B cell (primary cell): ENCODE measurements at regions not wholly inside any gene's neighbourhood (a gene's known extent, or its start where the extent isn't known, plus 50 kb on each side); places are given as distances from the start of the nearest gene placed in this dataset.

Source experiments
- ATAC-seq: fragments of 200-7000 bp; cut with Tn5 transposase; one replicate; pipeline ENCODE4 v1.10.0; 2021; ENCODE audit warnings: low read depth, mild to moderate bottlenecking, moderate number of reproducible peaks, moderate library complexity
- CTCF ChIA-PET: fragments of 350-600 bp; sonication (Branson Sonifier 250); formaldehyde crosslinking; loops from one replicate; lab custom pipeline; 2021; ENCODE audit warnings: antibody characterized with exemption, inconsistent platforms; lab: Charles Lee
- POLR2A ChIA-PET: fragments of 350-600 bp; sonication (Branson Sonifier 250); formaldehyde crosslinking; loops from one replicate; lab custom pipeline; 2021; ENCODE audit warnings: antibody characterized with exemption; lab: Charles Lee
- DNase-seq: peaks from one replicate; pipeline ENCODE4 v3.0.0; 2013
- H2AFZ ChIP-seq: 2 replicates; pipeline ENCODE4 v1.6.1; 2012; ENCODE audit warnings: mild to moderate bottlenecking, low read depth, low read length; ENCODE audit not compliant: insufficient read depth, poor library complexity, severe bottlenecking
- H3K27ac ChIP-seq, 2 donors: 1 replicate in 1 of 2; 2 replicates in 1 of 2; pipeline ENCODE4 v1.5.1; 2012 to 2013; ENCODE audit warnings: low read length in 2 of 2, mild to moderate bottlenecking in 2 of 2, moderate library complexity in 1 of 2
- H3K27me3 ChIP-seq, 4 experiments: fragments of 200-600 bp in 1 of 4; sonication (generic) in 1 of 4; replicated peaks in 1 of 4; 1 replicate in 2 of 4; 2 replicates in 2 of 4; pipeline versions ENCODE4 v1.6.1 to v1.7.0; 2013 to 2016; ENCODE audit warnings: low read length in 3 of 4, mild to moderate bottlenecking in 2 of 4, mixed read lengths in 1 of 4, moderate library complexity in 1 of 4; ENCODE audit not compliant: insufficient read depth in 4 of 4, control insufficient read depth in 3 of 4; ENCODE audit errors: control extremely low read depth in 1 of 4
- H3K36me3 ChIP-seq, 2 experiments: replicated peaks in 1 of 2; 1 replicate in 1 of 2; 2 replicates in 1 of 2; pipeline versions ENCODE4 v1.6.1 to v1.7.1; 2013; ENCODE audit warnings: low read length in 1 of 2; ENCODE audit not compliant: insufficient read depth in 2 of 2, control insufficient read depth in 1 of 2; ENCODE audit errors: control extremely low read depth in 1 of 2, extremely low read depth in 1 of 2
- H3K4me1 ChIP-seq, 2 donors: fragments of 200-600 bp in 1 of 2; sonication (generic) in 1 of 2; 1 replicate in 1 of 2; 2 replicates in 1 of 2; pipeline versions ENCODE4 v1.5.1 to v1.6.1; 2013 to 2017; ENCODE audit warnings: low read length in 2 of 2; ENCODE audit not compliant: control insufficient read depth in 2 of 2, insufficient read depth in 2 of 2
- H3K4me2 ChIP-seq: replicated peaks from 2 replicates; pipeline ENCODE3; 2012; ENCODE audit warnings: mild to moderate bottlenecking, low read depth, low read length; ENCODE audit not compliant: poor library complexity, severe bottlenecking
- H3K4me3 ChIP-seq, 5 experiments: fragments of 200-600 bp in 1 of 5; sonication (generic) in 1 of 5; 1 replicate in 3 of 5; 2 replicates in 2 of 5; pipeline versions ENCODE4 v1.5.1 to v1.7.0; 2011 to 2016; ENCODE audit warnings: low read length in 4 of 5, mild to moderate bottlenecking in 4 of 5, low read depth in 2 of 5, control low read depth in 1 of 5, moderate library complexity in 1 of 5; ENCODE audit not compliant: insufficient read depth in 1 of 5; ENCODE audit errors: control extremely low read depth in 1 of 5, extremely low read depth in 1 of 5
- H3K79me2 ChIP-seq: fragments of 200-600 bp; sonication (generic); one replicate; pipeline ENCODE4 v1.6.0; 2016; ENCODE audit warnings: low read length; ENCODE audit not compliant: control insufficient read depth, insufficient read depth
- H3K9ac ChIP-seq: fragments of 200-600 bp; sonication (generic); 2 replicates; pipeline ENCODE4 v1.6.1; 2017; ENCODE audit warnings: mild to moderate bottlenecking, low read length, moderate library complexity
- H3K9me3 ChIP-seq, 3 donors: one replicate each; pipeline versions ENCODE4 v1.6.1 to v1.7.1; 2013; ENCODE audit warnings: low read length in 2 of 3; ENCODE audit not compliant: control insufficient read depth in 2 of 3, insufficient read depth in 1 of 3; ENCODE audit errors: control extremely low read depth in 1 of 3
- H4K20me1 ChIP-seq: 2 replicates; pipeline ENCODE4 v1.6.0; 2012; ENCODE audit warnings: mild to moderate bottlenecking, low read length; ENCODE audit not compliant: insufficient read depth, control insufficient read depth, poor library complexity, severe bottlenecking
- H3K27ac Mint-ChIP-seq: one replicate; pipeline ENCODE4 v1.8.0; 2021; ENCODE audit warnings: mixed read lengths
- H3K27me3 Mint-ChIP-seq: one replicate; pipeline ENCODE4 v1.8.0; 2021; ENCODE audit warnings: mixed read lengths
- H3K4me1 Mint-ChIP-seq: one replicate; pipeline ENCODE4 v1.8.0; 2021; ENCODE audit warnings: mixed read lengths
- H3K4me3 Mint-ChIP-seq: one replicate; pipeline ENCODE4 v1.8.0; 2021; ENCODE audit warnings: mixed read lengths
- H3K9me3 Mint-ChIP-seq: one replicate; pipeline ENCODE4 v1.8.0; 2022; ENCODE audit warnings: mixed read lengths; ENCODE audit not compliant: insufficient read depth
- CTCF ChIP-seq: fragments of 200-600 bp; IDR thresholded peaks from one replicate; pipeline ENCODE4 v1.8.0; 2022; ENCODE audit warnings: antibody characterized with exemption, mild to moderate bottlenecking
- EZH2 ChIP-seq: IDR thresholded peaks from 2 replicates; pipeline ENCODE4 v1.6.1; 2012; ENCODE audit warnings: borderline replicate concordance, low read depth, mild to moderate bottlenecking, moderate library complexity, low read length; ENCODE audit not compliant: insufficient read depth, poor library complexity, severe bottlenecking
- WGBS: methylation state at CpG from one replicate; pipeline ENCODE4 v1.1.5; 2013; ENCODE audit warnings: missing lambda C conversion rate; ENCODE audit not compliant: insufficient coverage; 5-methylcytosine and 5-hydroxymethylcytosine counted together
- intact Hi-C: fragments of 100-400 bp; cut with micrococcal nuclease; formaldehyde crosslinking; loops from one replicate; pipeline ENCODE4 v1.10.0; 2022

- no peak overlapping the region for H3K9ac ChIP-seq
- no peaks in the 10 kb centered on the region for H3K4me1 ChIP-seq
- no peak overlapping the region for H3K4me3 ChIP-seq
- H3K4me1 Mint-ChIP-seq, result no peaks in the 10 kb centered on the region
- ATAC-seq (no peak), DNase-seq (no peak)
- no peaks in the 10 kb centered on the region for H3K36me3 ChIP-seq
- no peak overlapping the region for H3K4me3 Mint-ChIP-seq
- TF ChIP-seq EZH2 (no peak), CTCF (no peak)
- CTCF ChIA-PET, result no interaction called here
- no peaks in the 10 kb centered on the region for H3K27me3 ChIP-seq
- WGBS, result 71% methylated on average over 1 of the region's 4 CpGs
- no peaks in the 10 kb centered on the region for H3K9me3 ChIP-seq
- no peak overlapping the region for H2AFZ ChIP-seq
- no peaks in the 10 kb centered on the region for H4K20me1 ChIP-seq
- POLR2A ChIA-PET, result no interaction called here
- no peak overlapping the region for H3K27ac Mint-ChIP-seq
- intact Hi-C loops, result no loop called here
- H3K79me2 ChIP-seq, result no peaks in the 10 kb centered on the region
- peaks cover 2% of the 10 kb centered on the region for H3K9me3 Mint-ChIP-seq
- H3K27me3 Mint-ChIP-seq, result no peaks in the 10 kb centered on the region
- H3K27ac ChIP-seq, result no peak overlapping the region
- H3K4me2 ChIP-seq, result no peak overlapping the region
These were observed 716.1 kb upstream of the POT1 start for GRCh38 chr7:125645770-125646169.

DNA sequence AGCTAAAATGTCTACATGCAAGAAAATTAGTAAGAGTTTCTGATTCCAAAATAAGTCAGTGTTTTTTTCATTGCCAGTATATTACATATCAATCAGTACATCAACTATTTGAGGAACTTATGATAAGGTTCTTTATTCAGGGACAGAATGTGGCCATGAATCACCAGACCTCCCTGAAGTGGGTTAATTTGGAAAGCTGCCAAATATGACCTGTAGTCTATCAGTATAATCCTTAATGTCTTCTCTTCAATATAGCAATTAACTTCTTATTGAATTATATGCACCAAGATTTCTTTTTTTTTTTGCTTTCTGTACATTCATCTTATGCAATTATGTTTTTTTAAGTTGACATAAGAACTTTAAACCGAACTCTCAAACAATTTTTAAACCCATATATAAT is 714.5 kb upstream of the POT1 start:
- no peaks in the 10 kb centered on the region for H3K4me1 Mint-ChIP-seq

More for the DNA sequence above, 714.5 kb upstream of the POT1 start:
- ATAC-seq (no peak), DNase-seq (no peak)
- Mint-ChIP-seq H3K4me3 (no peak overlapping the region), H3K27me3 (no peaks in the 10 kb centered on the region), H3K9me3 (peaks cover 2% of the 10 kb centered on the region), H3K27ac (no peak overlapping the region)
- no peaks in the 10 kb centered on the region for H3K36me3 ChIP-seq
- no peaks in the 10 kb centered on the region for H3K9me3 ChIP-seq
- no peak overlapping the region for H3K4me2 ChIP-seq
- ChIA-PET CTCF (no interaction called here), POLR2A (no interaction called here)
- H4K20me1 ChIP-seq, result no peaks in the 10 kb centered on the region
- TF ChIP-seq EZH2 (no peak), CTCF (no peak)
- no peaks in the 10 kb centered on the region for H3K4me1 ChIP-seq
- no CpG with 5 or more reads among the region's 1 CpG for WGBS
- intact Hi-C loops, result no loop called here
- no peaks in the 10 kb centered on the region for H3K79me2 ChIP-seq
- no peaks in the 10 kb centered on the region for H3K27me3 ChIP-seq
- H3K9ac ChIP-seq, result no peak overlapping the region
- H3K27ac ChIP-seq, result no peak overlapping the region
- H2AFZ ChIP-seq, result no peak overlapping the region
- H3K4me3 ChIP-seq, result no peak overlapping the region
